ENCODE measurements at regions not wholly inside any gene's neighbourhood (a gene's known extent, or its start where the extent isn't known, plus 50 kb on each side); places are given as distances from the start of the nearest gene placed in this dataset.

DNA sequence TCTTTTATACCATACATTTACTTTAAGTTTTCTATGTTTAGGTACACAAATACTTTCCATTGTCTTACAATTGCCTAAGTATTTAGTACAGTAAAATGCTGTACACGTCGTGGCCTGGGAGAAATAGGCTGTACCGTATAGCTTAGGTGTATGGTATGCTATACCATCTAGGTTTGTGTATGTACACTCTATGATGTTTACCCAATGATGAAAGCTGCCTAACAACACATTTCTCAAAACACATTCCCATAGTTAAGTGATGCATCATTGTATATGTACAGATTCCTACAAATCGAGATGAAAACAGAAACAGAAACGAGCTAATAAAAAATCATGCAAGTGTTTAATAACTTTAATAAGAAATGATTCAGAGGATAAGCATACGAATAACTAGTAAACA is 51.6 kb downstream of the SPANXA2 start:
- POLR2A ChIA-PET, result no interaction called here
- no peaks in the 10 kb centered on the region for H3K4me1 Mint-ChIP-seq
- DNase-seq, result no peak
- CTCF ChIA-PET, result interaction anchor here (0.5 kb wide), 1 partner anchor 186 kb away, joined by 6 read pairs; no protein-coding TSS in a partner anchor
- H3K36me3 Mint-ChIP-seq (ENCODE audit: low read depth), result no peaks in the 10 kb centered on the region
- H3K27ac Mint-ChIP-seq, result no peak overlapping the region
- no peaks in the 10 kb centered on the region for H3K27me3 Mint-ChIP-seq
- no peak overlapping the region for H3K4me3 Mint-ChIP-seq
- no peaks in the 10 kb centered on the region for H3K9me3 Mint-ChIP-seq

DNA sequence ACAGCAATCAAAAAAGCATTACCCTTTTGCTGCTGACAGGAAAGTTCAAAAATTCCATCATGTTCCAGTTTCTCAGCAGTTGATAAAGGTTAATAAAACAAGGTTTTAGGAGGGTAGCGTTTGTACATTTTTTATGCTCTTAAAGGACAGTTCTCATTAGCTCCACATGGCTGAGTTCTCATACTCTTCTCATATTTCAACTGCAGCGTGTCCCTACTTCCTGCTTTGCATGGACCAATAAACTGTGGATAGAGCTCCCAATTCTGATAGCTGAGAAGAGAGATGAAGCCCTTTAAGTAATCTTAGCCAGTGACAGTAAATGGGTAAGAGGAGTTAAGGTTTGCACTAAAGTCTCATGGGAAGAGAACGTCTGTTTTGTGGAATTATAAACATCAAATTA is 53.5 kb downstream of the SPANXA2 start:
- POLR2A ChIA-PET, result no interaction called here
- DNase-seq, result no peak
- Mint-ChIP-seq H3K4me3 (no peak overlapping the region), H3K9me3 (no peaks in the 10 kb centered on the region), H3K36me3 (ENCODE audit: low read depth) (no peaks in the 10 kb centered on the region), H3K27ac (no peak overlapping the region), H3K27me3 (no peaks in the 10 kb centered on the region), H3K4me1 (no peaks in the 10 kb centered on the region)
- CTCF ChIA-PET, result no interaction called here
